H1 (cell line): ENCODE measurements at regions not wholly inside any gene's neighbourhood (a gene's known extent, or its start where the extent isn't known, plus 50 kb on each side); places are given as distances from the start of the nearest gene placed in this dataset.

Experiments used
- BACH1 ChIP-seq: IDR thresholded peaks from 2 replicates; pipeline ENCODE4 v1.6.1; 2012; ENCODE audit warnings: low read length, improper control_type of control experiment
- BCL11A ChIP-seq, 2 experiments: IDR thresholded peaks; one replicate each; pipeline ENCODE4 v1.6.1; 2011; ENCODE audit warnings: low read depth in 2 of 2, low read length in 2 of 2, mild to moderate bottlenecking in 2 of 2
- CTCF ChIP-seq, 3 experiments: IDR thresholded peaks; 1 replicate in 2 of 3; 2 replicates in 1 of 3; pipeline versions ENCODE4 v1.5.1 to v1.6.1; 2011; ENCODE audit warnings: low read length in 3 of 3, mild to moderate bottlenecking in 3 of 3, inconsistent platforms in 2 of 3, low read depth in 1 of 3, moderate library complexity in 1 of 3; ENCODE audit not compliant: insufficient read depth in 1 of 3; ENCODE audit errors: control extremely low read depth in 1 of 3
- POLR2A ChIP-seq, 2 experiments: IDR thresholded peaks; 1 replicate in 1 of 2; 2 replicates in 1 of 2; pipeline ENCODE4 v1.6.1; 2011; ENCODE audit warnings: low read depth in 2 of 2, low read length in 2 of 2, mild to moderate bottlenecking in 2 of 2; ENCODE audit errors: control extremely low read depth in 1 of 2
- POLR2AphosphoS5 ChIP-seq: IDR thresholded peaks from 2 replicates; pipeline ENCODE4 v1.6.1; 2011; ENCODE audit warnings: low read depth, low read length

GRCh38 chr9:1575939-1576338 lies 439.2 kb upstream of the SMARCA2 start:
- TF ChIP-seq POLR2A (IDR thresholded peaks at IDR 0.05; ENCODE audit: control extremely low read depth in 1 of 2, low read depth in 2 of 2, low read length in 2 of 2) (no peak), BCL11A (IDR thresholded peaks at IDR 0.05; ENCODE audit: low read depth in 2 of 2, low read length in 2 of 2) (no peak), POLR2AphosphoS5 (no peak), CTCF (IDR thresholded peaks at IDR 0.05; ENCODE audit: control extremely low read depth in 1 of 3, insufficient read depth in 1 of 3, low read depth in 1 of 3, low read length in 3 of 3) (no peak), BACH1 (no peak)
